ENCODE measurements at regions not wholly inside any gene's neighbourhood (a gene's known extent, or its start where the extent isn't known, plus 50 kb on each side); places are given as distances from the start of the nearest gene placed in this dataset.
"Not testable (repeated sequence)": the region's sequence is repeated elsewhere in the genome, so short reads cannot be mapped to it uniquely, and the experiment has no call there.

DNA sequence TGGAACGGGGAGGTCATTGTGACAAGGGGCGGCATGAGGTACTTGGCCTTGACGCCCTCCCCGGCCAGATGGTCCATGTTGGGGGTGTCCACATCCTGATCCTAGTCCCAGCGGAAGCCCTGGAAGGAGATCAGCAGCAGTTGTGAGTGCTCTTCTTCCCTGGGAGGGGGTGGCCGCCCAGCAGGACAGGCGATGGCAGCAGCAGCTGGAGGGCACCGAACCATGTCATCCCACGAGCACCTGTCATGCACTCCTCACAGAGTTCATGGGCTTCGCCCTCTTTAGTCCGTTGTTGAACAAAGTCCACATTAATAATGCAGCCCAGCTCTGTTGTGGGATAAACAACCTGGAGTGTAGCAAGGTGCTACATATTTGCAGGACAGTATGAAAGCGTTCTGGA is 130.7 kb downstream of the UNC93B1 start:
- H3K27me3 ChIP-seq; DNase-seq; H3K4me3 ChIP-seq; H3K36me3 ChIP-seq (replicated peaks in 1 of 2; ENCODE audit: insufficient read depth in 1 of 2, low read depth in 2 of 2); intact Hi-C loops (cut with DNase I); H3K4me1 ChIP-seq; H3K9me3 ChIP-seq; ATAC-seq; H3K27ac ChIP-seq: not testable (repeated sequence)
- WGBS, 2 donors, result 76 to 81% methylated on average over 9 to 12 of the region's 12 CpGs

GRCh38 chr11:67871168-67871567 is 132.7 kb downstream of the UNC93B1 start:
- 92% methylated on average over 5 of the region's 5 CpGs; no CpG with 5 or more reads in 1 of the 2 donors for WGBS, 2 donors
- not testable (repeated sequence) for H3K9me3 ChIP-seq

GRCh38 chr11:67862896-67863295 is 141.0 kb downstream of the UNC93B1 start:
- H3K27me3 ChIP-seq, result not testable (repeated sequence)

More at GRCh38 chr11:67871168-67871567, 132.7 kb downstream of the UNC93B1 start:
- H3K36me3 ChIP-seq (replicated peaks in 1 of 2; ENCODE audit: insufficient read depth in 1 of 2, low read depth in 2 of 2); H3K27ac ChIP-seq; ATAC-seq; DNase-seq; intact Hi-C loops (cut with DNase I); H3K4me3 ChIP-seq; H3K4me1 ChIP-seq; H3K27me3 ChIP-seq: not testable (repeated sequence)

DNA sequence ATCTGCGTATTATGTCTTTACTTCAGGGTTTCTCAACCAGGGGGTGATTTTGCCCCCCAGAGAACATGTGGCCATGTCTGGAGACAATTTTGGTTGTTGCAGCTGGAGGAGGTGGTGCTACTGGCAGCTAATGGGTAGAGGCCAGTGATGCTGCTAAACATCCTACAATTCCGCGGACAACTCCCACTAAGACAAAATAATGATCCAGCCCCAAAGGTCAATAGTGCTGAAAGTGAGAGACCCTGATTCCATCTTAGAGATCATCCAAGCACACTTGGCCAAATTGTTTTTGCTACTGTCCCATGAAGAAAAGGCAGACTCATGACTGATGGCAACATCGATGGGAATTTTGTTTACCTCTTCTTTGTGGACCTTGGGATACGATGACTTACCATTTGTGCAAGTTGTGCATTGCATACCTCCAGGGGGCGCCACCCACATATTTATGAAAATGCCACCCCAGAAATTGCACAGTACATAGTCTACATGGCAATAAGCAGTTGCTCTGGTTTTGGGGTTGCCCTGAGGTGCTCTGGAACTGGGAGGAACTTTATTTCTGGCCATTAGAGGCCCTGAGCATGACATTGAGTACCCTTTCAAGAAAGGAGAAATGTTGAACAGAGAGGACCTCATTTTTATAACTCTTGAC is 144.3 kb downstream of the UNC93B1 start:
- 64 to 93% methylated on average over 3 to 4 of the region's 6 CpGs for WGBS, 2 donors
- H3K27me3 ChIP-seq; intact Hi-C loops (cut with DNase I); H3K36me3 ChIP-seq (replicated peaks in 1 of 2; ENCODE audit: insufficient read depth in 1 of 2, low read depth in 2 of 2); H3K27ac ChIP-seq; H3K9me3 ChIP-seq; ATAC-seq; H3K4me3 ChIP-seq; H3K4me1 ChIP-seq: not testable (repeated sequence)
- DNase-seq, result peak; percentile 14 to 50 (median 44)
- TF ChIP-seq, protein P1, sequence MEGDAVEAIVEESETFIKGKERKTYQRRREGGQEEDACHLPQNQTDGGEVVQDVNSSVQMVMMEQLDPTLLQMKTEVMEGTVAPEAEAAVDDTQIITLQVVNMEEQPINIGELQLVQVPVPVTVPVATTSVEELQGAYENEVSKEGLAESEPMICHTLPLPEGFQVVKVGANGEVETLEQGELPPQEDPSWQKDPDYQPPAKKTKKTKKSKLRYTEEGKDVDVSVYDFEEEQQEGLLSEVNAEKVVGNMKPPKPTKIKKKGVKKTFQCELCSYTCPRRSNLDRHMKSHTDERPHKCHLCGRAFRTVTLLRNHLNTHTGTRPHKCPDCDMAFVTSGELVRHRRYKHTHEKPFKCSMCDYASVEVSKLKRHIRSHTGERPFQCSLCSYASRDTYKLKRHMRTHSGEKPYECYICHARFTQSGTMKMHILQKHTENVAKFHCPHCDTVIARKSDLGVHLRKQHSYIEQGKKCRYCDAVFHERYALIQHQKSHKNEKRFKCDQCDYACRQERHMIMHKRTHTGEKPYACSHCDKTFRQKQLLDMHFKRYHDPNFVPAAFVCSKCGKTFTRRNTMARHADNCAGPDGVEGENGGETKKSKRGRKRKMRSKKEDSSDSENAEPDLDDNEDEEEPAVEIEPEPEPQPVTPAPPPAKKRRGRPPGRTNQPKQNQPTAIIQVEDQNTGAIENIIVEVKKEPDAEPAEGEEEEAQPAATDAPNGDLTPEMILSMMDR (IDR thresholded peaks at IDR 0.05), result peak in 4 of 7 experiments; percentile 4 to 42 (median 28)

More at GRCh38 chr11:67862896-67863295, 141.0 kb downstream of the UNC93B1 start:
- intact Hi-C loops (cut with DNase I); H3K9me3 ChIP-seq; H3K4me3 ChIP-seq; H3K36me3 ChIP-seq (replicated peaks in 1 of 2; ENCODE audit: insufficient read depth in 1 of 2, low read depth in 2 of 2); DNase-seq; H3K4me1 ChIP-seq; ATAC-seq; H3K27ac ChIP-seq: not testable (repeated sequence)
- 33 to 46% methylated on average over 3 of the region's 3 CpGs for WGBS, 2 donors

DNA sequence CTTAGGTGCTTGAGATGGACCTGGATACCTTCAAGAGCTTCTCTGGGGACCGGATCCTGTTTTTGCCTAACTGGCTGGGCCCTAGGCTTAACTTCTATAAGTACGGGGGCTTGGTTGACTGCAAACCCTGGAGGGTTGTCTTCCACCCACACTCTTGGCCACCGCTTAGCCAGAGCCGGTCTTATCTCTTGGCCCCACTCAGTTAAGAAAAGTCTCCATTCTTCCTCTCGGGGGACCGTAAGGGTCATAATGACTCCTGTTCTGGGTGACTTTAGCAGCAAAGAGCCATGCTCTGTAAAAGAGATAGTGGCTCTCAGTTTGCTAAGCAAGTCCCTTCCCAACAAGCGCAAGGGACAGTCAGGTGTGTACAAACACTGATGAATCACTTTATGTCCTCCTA is 153.2 kb downstream of the UNC93B1 start:
- H3K9me3 ChIP-seq; DNase-seq; intact Hi-C loops (cut with DNase I); H3K36me3 ChIP-seq (replicated peaks in 1 of 2; ENCODE audit: insufficient read depth in 1 of 2, low read depth in 2 of 2); H3K27me3 ChIP-seq; H3K27ac ChIP-seq; ATAC-seq; H3K4me3 ChIP-seq: not testable (repeated sequence)
- WGBS, 2 donors, result 68 to 92% methylated on average over 4 to 7 of the region's 7 CpGs
- H3K4me1 ChIP-seq, result peaks cover 20% of the 10 kb centered on the region

- ATAC-seq; H3K4me3 ChIP-seq; H3K36me3 ChIP-seq (replicated peaks in 1 of 2; ENCODE audit: insufficient read depth in 1 of 2, low read depth in 2 of 2); H3K27me3 ChIP-seq; intact Hi-C loops (cut with DNase I); H3K9me3 ChIP-seq; DNase-seq: not testable (repeated sequence)
- H3K4me1 ChIP-seq, result peaks cover 20% of the 10 kb centered on the region
- H3K27ac ChIP-seq, result peak overlapping the region in 1 of 4 donors; percentile 87
- WGBS, 2 donors, result 82 to 83% methylated on average over 7 of the region's 7 CpGs
These were observed 154.1 kb downstream of the UNC93B1 start for GRCh38 chr11:67849766-67850165.

- intact Hi-C loops (cut with DNase I); H3K27me3 ChIP-seq; ATAC-seq; H3K9me3 ChIP-seq; H3K36me3 ChIP-seq (replicated peaks in 1 of 2; ENCODE audit: insufficient read depth in 1 of 2, low read depth in 2 of 2); H3K4me3 ChIP-seq: not testable (repeated sequence)
- WGBS, 2 donors, result 25 to 27% methylated on average over 23 to 25 of the region's 25 CpGs
- peaks cover 20% of the 10 kb centered on the region for H3K4me1 ChIP-seq
- peak; percentile 61 to 83 (median 74) for DNase-seq
- peak overlapping the region; percentile 80 to 88 (median 86) for H3K27ac ChIP-seq
- TF ChIP-seq, protein P1 (IDR thresholded peaks at IDR 0.05), result peak; percentile 24 to 57 (median 33)
- peak in 2 of 3 donors; percentile 62 to 71 for TF ChIP-seq POLR2A (IDR thresholded peaks at IDR 0.05)
These were observed 155.7 kb downstream of the UNC93B1 start for GRCh38 chr11:67847896-67848875.

DNA sequence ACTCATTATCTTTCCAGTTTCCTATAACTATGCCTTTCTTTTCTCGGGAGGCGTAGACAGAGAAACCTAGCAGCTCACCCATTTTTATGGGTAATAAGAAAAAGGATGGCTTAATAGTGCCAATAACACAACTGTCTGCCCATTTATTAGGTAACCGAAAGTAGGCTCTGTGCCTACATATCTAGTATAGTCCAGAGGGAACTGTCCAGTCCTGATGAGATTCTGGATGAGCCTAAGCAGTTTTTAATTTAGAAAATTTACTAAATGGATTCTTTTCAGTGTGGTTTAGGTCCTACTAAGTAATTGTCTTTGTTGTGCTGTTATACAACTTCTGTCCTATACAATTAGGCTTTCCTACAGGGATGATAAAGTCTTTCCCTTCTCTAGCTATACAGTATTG is 157.6 kb downstream of the UNC93B1 start:
- H3K4me1 ChIP-seq, result peaks cover 20% of the 10 kb centered on the region
- H3K36me3 ChIP-seq (replicated peaks in 1 of 2; ENCODE audit: insufficient read depth in 1 of 2, low read depth in 2 of 2); intact Hi-C loops (cut with DNase I); ATAC-seq; H3K27me3 ChIP-seq; H3K9me3 ChIP-seq; H3K4me3 ChIP-seq; DNase-seq; H3K27ac ChIP-seq: not testable (repeated sequence)
- WGBS, 2 donors, result 83 to 95% methylated on average over 3 of the region's 3 CpGs
